Suprapubic skin (tissue), 4 donors: ENCODE measurements at regions not wholly inside any gene's neighbourhood (a gene's known extent, or its start where the extent isn't known, plus 50 kb on each side); places are given as distances from the start of the nearest gene placed in this dataset.

ENCODE experiments used
- CTCF ChIP-seq, 2 donors: fragments of 200-600 bp in 1 of 2; fragments of 450-650 bp in 1 of 2; sonication (generic) in 1 of 2; IDR thresholded peaks; one replicate each; pipeline ENCODE4 v1.5.1; 2016 to 2019; ENCODE audit warnings: antibody characterized with exemption in 2 of 2, mild to moderate bottlenecking in 1 of 2, moderate library complexity in 1 of 2
- EP300 ChIP-seq: sonication (generic); formaldehyde crosslinking; IDR thresholded peaks from one replicate; pipeline ENCODE4 v1.6.1; 2017; ENCODE audit warnings: antibody characterized with exemption
- POLR2AphosphoS5 ChIP-seq, 3 donors: sonication (generic); formaldehyde crosslinking; IDR thresholded peaks; one replicate each; pipeline ENCODE4 v1.6.1; 2017; ENCODE audit warnings: antibody characterized with exemption in 3 of 3

DNA sequence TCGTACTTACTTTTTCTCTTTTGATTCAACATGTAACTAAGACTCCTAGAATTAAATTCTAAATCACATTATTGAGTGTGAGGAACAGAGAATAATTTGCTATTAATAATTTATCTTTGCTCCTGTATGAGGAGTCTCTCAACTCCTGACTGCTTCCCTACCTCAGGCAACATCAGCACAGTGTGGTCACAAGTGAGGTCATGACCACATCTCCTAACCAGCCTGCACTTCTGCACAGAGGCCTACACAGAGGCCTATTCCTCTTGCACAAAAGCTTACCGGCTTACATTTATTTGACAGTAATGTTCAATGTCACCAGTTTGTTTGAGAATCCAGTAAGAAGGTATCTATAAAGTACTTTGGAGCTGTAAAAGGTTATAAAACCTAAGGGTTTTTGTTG is 637.4 kb upstream of the MARCKS start:
- TF ChIP-seq EP300 (no peak), CTCF (IDR thresholded peaks at IDR 0.05) (no peak), POLR2AphosphoS5 (IDR thresholded peaks at IDR 0.05) (no peak)
